GM19328 (cell line): ENCODE measurements at regions not wholly inside any gene's neighbourhood (a gene's known extent, or its start where the extent isn't known, plus 50 kb on each side); places are given as distances from the start of the nearest gene placed in this dataset.

ENCODE experiments used
- ATAC-seq: cut with Tn5 transposase; IDR thresholded peaks from one replicate; pipeline ENCODE4 v1.9.1; 2021; ENCODE audit warnings: mild to moderate bottlenecking, moderate library complexity; ENCODE audit not compliant: unreplicated experiment

DNA sequence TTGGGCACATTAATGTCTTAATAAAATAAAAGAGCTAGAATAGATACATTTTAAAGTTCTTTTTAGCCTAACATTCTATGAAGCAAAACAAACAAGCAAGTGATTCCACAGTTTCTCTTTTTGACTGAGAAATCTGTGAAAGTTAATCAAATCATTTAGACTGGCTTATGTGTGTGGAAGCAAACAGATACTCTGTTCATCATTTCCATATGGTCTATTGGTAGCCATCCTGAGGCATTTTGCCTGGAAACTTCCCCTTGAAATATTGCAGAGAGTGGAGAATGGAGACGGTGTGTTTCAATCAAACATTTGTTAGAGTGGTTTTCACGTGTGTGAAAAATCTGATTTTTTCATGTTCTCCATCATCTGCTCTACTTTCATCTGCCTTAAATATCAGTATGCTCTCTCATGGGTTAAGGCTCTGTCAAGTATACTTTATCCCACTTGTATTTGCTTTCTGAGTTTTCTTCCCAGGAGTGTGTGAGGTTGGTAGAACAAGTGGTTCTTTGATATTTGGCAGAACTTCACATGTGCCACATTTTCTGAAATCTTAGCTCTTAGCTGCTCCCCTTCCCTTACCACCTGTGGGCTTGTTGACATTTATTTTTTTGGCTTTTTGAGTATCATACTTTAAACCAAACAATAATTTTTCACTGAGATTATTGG lies 139.1 kb upstream of the PTGFR start:
- no peak for ATAC-seq

DNA sequence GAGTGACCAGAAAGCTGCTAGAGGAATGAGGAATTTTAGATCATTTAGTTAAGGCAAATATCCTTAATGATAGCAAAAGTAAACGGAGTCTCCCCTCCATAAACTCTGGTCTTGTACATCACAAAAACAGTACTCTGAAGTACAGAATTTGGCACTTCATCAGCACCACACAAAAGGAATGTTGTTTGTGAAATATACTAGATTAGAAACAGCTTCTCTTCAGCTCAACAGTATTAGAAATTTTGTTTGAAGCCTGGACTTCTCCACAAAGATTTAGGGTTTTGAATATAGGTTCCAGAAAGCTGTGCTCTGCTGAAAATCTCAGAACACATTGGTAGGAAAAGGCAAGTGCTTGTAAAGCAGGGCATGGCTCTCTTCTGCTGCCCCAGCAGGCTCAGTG lies 135.1 kb upstream of the PTGFR start:
- no peak for ATAC-seq

DNA sequence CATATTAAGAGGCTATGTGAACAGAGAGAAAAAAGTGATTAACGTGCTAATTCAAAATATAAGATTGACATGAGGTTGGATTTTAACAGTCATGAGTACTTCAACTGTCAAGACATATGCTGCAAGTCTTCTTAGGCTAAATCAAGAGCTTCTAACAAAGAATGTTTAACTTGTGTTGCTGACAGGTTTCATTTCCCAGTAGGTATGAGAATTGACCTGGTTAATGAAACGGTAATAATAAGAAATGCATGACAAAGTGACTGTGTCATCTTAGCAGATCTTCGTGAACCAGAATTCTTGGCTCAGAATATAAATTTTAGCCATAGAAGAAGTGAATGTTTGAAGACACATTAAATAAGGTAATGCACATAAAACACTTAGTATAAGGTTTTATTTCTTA lies 132.6 kb upstream of the PTGFR start:
- ATAC-seq: no peak

DNA sequence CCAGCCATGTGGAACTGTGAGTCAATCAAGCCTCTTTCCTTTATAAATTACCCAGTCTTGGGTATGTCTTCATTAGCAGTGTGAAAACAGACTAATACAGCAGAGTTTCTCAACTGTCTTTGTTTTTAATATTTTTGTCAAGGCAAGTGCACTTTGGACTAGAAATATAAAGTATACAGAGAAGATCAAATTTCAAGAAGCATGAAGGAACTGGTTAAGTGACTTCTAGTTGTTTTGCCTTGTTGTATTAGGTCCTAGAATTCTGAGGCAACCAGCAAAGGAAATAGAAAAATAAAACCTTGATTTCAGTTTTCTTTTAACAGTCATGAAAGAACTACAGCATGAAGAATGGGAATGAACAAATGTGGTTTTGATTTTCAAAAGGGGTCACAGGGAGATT lies 131.1 kb upstream of the PTGFR start:
- ATAC-seq: no peak

DNA sequence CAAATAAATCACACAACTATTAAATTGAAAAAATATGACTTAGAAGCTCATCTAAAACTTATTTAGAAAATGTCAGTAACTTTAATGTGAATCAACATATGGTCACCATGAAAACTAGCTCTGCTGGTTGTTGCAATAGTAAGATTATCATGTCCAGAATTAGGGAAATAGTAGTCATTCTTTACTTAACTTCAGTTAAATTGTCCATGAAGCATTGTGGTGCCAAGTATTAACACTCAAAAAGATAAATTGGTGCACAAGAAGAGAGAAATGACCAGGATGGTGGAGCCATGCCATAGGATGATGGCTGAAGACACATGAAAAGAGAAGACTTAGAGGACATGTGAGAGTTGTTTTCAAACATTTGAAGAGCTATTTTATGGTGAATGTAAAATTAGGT lies 130.2 kb upstream of the PTGFR start:
- ATAC-seq: no peak

DNA sequence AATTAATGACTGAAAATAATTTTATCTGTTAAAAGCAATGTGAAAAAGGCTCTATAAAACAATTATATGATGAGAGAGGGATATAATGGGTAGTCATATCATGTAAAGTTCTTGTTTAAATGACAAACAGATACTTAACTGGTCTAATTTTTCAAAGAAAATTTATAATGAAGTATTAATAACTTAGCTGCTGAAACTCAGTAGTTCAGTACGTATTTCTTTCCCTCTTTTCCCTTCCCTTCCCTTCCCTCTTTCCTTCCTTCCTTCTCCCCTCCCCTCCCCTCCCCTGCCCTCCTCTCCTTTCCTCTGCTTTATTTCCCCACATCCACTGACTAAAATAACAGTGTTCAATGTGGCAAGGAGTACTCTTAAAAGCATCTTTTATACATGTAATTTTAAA lies 123.1 kb upstream of the PTGFR start:
- no peak for ATAC-seq

DNA sequence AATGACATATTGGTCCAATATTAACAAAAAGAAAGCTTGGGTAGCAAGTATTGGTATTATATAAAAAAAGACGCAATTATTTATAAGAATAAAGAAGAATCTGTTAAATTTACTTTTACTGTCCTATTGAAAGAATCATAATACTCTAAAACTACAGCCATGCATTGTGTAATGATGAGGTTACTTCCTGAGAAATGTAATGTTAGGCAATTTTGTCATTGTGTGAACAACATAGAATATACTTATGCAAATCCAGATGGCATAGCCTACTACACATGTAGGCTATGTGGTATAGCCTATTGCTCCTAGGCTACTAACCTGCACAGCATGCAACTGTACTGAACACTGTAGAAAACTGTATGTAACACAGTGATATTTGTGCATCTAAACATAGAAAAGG lies 121.2 kb upstream of the PTGFR start:
- no peak for ATAC-seq

DNA sequence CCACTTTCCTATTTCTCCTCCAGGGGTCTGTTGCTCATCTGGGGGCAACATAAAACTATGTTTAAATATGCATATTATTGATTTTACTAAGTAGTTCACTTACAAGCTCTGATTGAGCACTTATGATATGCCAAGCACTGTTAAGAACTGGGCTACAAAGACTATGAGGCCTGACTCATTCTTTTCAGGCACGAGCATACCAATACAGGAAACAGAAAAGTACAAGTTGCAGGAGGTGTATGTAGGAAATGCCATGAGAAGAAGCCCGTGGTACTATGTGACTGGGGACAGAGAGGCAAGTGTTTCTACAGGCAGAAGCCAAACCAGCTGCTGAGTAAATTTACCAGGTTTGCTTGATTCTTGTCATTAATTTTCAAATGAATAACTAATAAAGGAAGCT lies 120.4 kb upstream of the PTGFR start:
- ATAC-seq: no peak

DNA sequence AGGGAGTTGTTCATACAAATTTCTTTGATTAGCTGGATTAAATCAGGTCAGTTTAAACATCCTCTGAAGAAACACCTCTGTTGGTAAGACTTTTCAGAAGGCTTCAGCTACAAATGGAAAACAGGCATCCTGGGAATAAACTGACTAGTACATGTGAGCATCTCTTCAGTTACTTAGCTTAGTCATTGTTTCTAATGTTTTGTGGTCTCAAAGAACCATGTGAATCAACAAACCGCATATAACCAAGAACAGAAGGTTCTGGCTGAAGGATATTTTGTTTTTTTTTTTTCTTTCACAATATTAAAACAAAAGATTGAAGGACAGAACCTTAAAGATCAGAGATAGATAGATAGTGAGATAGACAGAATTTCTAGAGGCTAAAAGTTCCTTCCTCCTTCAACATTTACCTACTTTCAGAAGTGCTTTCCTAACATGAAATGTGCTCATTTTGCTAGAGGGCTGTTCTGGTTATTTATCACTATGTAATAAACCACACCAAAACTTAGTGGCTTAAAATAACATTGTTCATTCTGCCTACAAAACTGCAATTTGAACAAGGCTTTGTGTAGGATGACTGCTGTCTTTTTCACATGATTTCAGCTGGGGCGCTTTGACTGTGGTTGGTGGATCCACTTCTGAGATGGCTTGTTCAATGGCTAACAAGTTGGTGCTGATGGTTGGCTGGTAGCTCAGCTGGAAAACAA lies 119.8 kb upstream of the PTGFR start:
- ATAC-seq: no peak

DNA sequence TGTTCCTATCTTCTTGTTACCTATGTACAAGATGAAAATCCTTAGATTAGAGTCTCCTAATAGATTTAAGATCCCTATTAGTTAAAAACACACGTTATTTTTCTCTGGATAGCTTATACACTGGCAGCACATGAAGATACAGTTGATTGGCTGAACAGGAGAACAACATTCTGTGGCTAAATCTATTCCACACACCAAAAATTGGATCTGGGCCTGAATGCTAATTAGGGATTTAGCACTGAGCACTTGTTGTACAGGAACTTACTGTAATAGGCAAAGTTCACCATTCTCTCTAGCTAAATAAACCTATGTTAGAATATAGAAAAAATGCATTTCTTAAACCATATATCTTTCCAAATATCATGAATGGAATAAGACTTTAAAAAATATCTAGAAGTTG lies 117.1 kb upstream of the PTGFR start:
- no peak for ATAC-seq

DNA sequence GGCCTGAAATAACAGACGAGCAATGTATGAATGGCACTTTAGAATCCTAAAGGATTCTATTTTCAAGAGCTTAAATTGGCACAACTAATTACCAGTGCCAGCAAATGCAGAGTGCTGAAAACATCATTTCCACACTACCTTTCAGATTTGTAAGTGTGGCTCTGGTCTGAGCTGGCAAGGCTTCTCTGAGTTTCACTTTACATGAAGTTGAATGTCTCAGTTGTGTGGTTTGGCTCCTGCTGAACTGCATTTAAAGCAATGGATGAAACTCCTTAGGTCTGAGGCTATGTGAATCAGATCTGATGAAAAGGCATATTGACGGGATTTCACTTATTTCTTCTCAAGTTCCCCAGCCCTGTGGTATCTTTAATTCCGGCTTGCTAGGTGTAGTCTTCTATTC lies 114.8 kb upstream of the PTGFR start:
- no peak for ATAC-seq

DNA sequence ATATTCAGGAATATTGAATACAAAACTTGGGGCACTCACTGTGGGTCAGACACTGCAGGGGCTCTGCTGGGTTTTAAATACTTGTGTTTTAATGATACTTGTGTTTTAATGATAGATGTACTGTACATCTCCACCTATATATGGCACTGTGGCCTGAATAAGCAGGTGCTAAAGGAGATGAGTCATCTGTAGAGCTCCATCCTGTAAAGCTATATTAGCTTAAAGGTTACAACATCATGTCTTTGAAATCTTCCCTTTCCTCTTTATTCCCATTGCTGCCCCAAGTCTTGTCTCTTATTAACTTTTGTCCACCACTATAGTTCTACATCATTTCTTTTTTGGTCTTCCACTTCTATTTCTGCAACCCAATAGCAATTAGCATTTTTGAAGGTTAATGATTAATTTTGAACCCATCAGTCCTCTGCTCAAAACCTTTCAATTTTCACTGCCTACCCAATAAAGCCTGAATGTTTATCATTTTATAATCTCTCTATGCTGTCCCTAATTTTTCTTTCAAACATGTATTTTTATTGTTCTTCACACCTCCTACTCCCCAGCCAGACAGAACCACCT lies 113.3 kb upstream of the PTGFR start:
- no peak for ATAC-seq

DNA sequence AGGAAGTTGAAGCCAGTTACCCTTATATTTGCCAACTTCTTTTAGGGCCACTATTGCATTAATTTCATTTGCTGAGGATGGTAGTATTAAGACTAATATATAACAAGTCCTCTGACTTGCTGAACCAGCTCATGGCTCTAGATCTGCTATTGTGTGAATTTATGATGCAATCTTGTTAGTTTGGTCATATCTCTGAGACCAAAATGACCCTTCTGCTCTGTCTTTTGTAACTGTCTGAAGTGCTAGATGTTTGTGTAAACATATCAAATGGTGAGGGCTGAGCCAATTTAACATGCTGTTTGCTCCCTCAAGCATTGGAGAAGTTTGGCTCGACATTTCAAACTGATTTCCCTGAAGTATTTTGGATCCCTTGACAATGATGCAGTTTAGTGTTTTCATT lies 106.9 kb upstream of the PTGFR start:
- ATAC-seq: no peak

DNA sequence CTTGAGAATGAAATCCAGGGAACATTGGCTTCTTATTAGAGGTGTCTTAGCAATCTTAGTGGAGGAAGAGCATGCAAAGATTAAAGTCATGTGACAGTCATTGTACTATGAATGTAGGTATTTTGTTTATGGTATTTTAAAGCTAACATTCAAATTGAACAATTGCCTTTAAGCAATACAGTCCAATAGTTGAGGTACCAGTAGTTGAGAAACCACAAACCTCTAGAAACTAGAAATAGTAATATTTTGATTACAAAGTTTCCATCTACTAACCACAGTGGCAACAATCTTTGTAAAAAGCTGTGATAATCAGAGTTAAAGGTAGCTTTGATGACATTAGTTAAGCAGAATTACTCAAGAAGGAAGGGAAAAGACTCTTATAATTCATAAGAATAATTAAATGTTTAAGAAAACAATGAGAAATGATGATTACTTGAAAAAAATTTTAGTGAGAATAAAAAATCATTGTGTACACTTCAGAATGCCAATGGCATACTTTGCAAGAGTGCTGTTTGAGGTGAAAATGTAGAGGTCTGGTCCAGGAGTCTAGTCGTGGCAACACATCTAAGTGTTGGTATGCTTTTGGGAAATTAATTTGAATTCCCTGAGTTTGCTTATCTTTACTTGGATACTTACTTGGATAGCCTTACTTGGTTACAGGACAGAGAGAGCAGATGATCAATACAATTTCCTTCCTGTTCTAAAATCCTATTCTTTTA lies 104.9 kb upstream of the PTGFR start:
- peak; percentile 91 for ATAC-seq

DNA sequence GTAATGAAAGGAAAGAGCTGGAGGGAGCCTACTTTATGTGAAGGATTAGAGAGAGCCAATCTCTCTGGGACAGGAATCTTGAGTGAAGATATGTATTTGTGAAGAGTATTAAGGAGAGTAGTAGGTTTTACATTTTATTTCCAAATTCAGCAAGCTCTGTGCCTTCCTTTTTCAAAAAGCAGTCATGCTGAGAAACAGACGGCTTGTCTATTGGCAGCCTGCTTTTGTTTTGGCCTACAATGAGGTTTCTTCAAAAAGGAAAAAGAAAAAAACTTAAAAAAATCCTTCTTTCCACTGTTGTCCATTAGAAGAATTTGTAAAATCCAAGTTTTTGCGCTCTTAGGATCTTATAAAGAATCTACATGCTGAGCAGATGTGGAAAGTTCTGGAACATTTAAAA lies 103.6 kb upstream of the PTGFR start:
- ATAC-seq: no peak

DNA sequence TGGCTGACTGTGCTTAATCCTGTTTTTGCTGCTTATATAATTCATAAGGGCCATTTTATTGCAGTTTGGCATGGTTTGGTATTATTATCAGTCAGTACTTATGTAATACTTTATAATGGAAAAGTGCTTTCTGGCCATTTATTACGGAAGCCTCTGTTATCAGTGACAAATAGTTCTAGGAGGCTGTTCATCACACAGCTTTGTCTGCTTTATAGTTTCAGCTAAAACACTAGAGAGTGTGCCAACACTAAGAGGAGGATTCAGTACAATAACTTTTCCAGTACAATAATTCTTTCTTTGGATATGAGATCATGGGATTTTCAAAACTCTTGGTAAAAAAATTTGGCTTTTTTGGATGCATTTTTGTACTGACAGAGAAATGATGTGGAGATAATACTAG lies 102.9 kb upstream of the PTGFR start:
- no peak for ATAC-seq

DNA sequence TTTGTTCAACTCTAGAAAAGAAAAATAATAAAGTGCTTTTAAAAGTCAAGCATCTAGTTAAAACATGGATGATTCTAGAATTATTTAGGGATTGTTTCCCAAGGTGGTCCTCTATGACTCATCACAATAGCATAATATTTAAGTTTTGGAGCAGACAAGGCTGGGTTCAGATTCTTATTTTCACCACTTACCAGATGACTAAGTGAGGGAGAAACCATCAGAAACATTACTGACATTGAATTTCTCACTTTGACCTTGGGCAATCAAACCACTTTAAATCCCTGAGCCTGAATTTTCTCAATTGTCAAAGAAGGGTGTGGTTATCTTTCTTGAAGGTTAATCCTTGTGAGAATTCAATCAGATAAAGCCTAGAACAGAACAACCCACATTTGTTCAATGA lies 102.5 kb upstream of the PTGFR start:
- no peak for ATAC-seq

DNA sequence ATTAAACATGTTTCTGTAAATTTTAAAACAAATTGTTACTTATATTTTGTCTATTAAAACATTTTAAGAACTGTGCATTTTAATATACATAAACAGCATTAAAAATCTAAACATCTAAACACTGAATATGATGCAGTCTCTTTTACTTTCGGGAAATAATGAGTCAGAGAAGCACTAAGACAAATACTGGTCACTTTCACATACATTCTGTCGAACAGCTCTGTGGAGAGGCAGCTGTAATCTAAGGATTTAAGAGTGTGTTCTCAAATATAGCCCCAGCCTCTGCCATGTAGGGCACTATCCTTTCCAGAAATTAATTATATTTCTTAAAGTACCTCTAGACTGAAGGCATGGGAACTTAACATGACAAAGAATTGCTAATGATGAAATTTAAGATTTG lies 89.6 kb upstream of the PTGFR start:
- ATAC-seq: no peak

DNA sequence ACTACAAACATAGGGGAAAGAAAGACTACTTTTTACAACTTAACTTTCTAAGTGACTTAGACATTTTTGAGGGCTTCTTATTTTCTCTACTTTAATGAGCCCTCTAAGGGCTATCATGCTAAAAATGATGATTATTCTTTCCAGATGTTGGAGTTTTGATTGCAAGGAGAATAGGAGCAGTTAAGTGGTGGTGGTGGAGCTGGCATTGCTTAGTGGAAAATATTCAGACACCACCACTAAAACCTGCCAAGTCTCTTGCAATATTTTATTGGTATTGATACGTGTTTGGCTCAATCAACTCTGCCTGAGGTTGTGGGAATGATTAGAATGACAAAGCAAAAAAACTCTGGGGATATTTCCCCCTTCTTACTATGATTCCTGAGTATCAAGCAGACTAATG lies 82.6 kb upstream of the PTGFR start:
- ATAC-seq: no peak

DNA sequence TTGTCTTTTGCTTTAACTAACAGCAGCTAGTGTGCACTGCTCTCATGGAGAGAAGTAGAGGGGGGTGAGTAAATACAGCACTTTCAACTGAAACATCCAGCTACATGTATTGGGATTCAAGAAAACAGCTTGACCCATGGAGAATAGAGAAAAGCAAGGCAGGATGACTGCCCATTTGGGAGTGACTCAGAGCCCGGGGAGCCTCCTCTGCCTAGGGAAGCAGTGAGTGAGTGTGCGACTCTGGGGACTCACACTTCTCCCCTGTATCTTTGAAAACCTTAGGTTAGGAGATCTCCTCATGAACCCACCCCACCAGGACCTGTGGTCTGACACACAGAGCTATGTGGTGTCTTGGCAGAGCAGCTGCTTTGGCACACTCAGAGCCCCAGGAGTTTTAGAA lies 82.0 kb upstream of the PTGFR start:
- ATAC-seq: no peak

DNA sequence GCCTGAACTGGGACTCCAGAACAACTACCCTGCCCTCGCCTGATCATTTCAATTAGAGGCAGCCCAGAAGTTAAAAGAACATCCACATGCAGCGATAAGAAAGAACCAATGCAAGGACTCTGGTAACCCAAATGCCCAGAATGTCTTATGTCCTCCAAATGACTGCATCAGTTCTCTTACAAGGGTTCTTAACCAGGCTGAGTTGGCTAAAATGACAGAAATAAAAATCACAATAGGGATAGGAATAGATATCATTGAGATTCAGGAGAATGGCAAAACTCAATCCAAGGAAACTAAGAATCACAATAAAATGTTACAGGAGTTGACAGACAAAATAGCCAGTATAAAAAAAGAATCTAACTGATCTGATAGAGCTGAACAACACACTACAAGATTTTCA lies 80.1 kb upstream of the PTGFR start:
- ATAC-seq: no peak

DNA sequence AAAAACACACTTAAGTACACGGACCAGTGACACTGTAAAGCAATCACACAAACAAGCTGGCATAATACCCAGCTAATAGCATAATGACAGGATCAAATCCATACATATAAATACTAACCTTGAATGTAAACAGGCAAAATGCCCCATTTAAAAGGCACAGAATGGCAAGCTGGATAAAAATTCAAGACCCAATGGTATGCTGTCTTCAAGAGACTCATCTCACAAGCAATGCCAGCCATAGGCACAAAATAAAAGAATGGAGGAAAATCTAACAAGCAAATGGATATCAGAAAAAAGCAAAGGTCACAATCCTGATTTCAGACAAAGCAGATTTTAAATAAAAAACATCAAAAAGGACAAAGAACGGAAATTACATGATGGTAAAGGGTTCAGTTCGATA lies 79.1 kb upstream of the PTGFR start:
- ATAC-seq: no peak
